ENCODE measurements at regions not wholly inside any gene's neighbourhood (a gene's known extent, or its start where the extent isn't known, plus 50 kb on each side); places are given as distances from the start of the nearest gene placed in this dataset.

- TF ChIP-seq CTCF (IDR thresholded peaks at IDR 0.05) (no peak), POLR2A (IDR thresholded peaks at IDR 0.05) (no peak)
Observed at GRCh38 chr12:102685172-102685571, 204.8 kb upstream of the IGF1 start.

All from gastroesophageal sphincter (tissue), 3 donors.